SK-N-SH (cell line): ENCODE measurements at regions not wholly inside any gene's neighbourhood (a gene's known extent, or its start where the extent isn't known, plus 50 kb on each side); places are given as distances from the start of the nearest gene placed in this dataset.

Experiments used
- CTCF ChIA-PET: fragments of 300-600, 350-600 bp; formaldehyde crosslinking; extraction: SDS; loops from one replicate; lab custom pipeline; 2021; lab: Yijun Ruan, JAX
- POLR2A ChIA-PET: fragments of 350-600 bp; sonication (Branson Sonifier 250); formaldehyde crosslinking; extraction: SDS; loops from one replicate; lab custom pipeline; 2020; ENCODE audit warnings: antibody characterized with exemption, inconsistent platforms; lab: Yijun Ruan, JAX
- DNase-seq: peaks from one replicate; pipeline ENCODE4 v3.0.0; 2012
- H2AFZ ChIP-seq: fragments of 200-600 bp; sonication (generic); 2 replicates; pipeline ENCODE4 v1.8.1; 2016; ENCODE audit warnings: antibody characterized with exemption, mild to moderate bottlenecking, low read depth
- H3F3A ChIP-seq: fragments of 200-600 bp; sonication (generic); replicated peaks from 2 replicates; pipeline ENCODE3; 2016; ENCODE audit warnings: antibody characterized with exemption, mild to moderate bottlenecking; ENCODE audit not compliant: insufficient read depth
- H3K27ac ChIP-seq, 2 experiments: fragments of 200-500 bp in 1 of 2; fragments of 200-600 bp in 1 of 2; sonication (Bioruptor generic) in 1 of 2; sonication (generic), shearing (Covaris generic) in 1 of 2; 2 replicates each; pipeline versions ENCODE4 v1.5.1 to v1.6.1; 2014 to 2016; ENCODE audit warnings: low read depth in 2 of 2, inconsistent platforms in 1 of 2, low read length in 1 of 2, mild to moderate bottlenecking in 1 of 2, mixed read lengths in 1 of 2
- H3K27me3 ChIP-seq: fragments of 200-600 bp; sonication (generic), shearing (Covaris generic); 2 replicates; pipeline ENCODE4 v1.6.1; 2016; ENCODE audit warnings: mixed run types; ENCODE audit not compliant: insufficient read depth
- H3K36me3 ChIP-seq, 2 experiments: fragments of 200-500 bp in 1 of 2; fragments of 200-600 bp in 1 of 2; sonication (Bioruptor generic) in 1 of 2; sonication (generic) in 1 of 2; replicated peaks in 1 of 2; 2 replicates each; pipeline versions ENCODE3 to v1.5.1; 2014 to 2016; ENCODE audit warnings: low read length in 1 of 2, mild to moderate bottlenecking in 1 of 2; ENCODE audit not compliant: insufficient read depth in 2 of 2, control insufficient read depth in 1 of 2
- H3K4me1 ChIP-seq, 2 experiments: fragments of 200-500 bp in 1 of 2; fragments of 200-600 bp in 1 of 2; sonication (Bioruptor generic) in 1 of 2; sonication (generic), shearing (Covaris generic) in 1 of 2; 2 replicates each; pipeline versions ENCODE4 v1.5.1 to v1.6.1; 2014 to 2016; ENCODE audit warnings: low read depth in 1 of 2, low read length in 1 of 2, mixed run types in 1 of 2; ENCODE audit not compliant: insufficient read depth in 2 of 2, control insufficient read depth in 1 of 2
- H3K4me2 ChIP-seq: fragments of 200-600 bp; sonication (generic), shearing (Covaris generic); 2 replicates; pipeline ENCODE4 v1.6.1; 2017; ENCODE audit warnings: mixed run types
- H3K4me3 ChIP-seq, 2 experiments: fragments of 200-500 bp in 1 of 2; fragments of 200-600 bp in 1 of 2; sonication (Bioruptor generic) in 1 of 2; sonication (generic), shearing (Covaris generic) in 1 of 2; 2 replicates each; pipeline versions ENCODE4 v1.5.1 to v1.8.1; 2014 to 2016; ENCODE audit warnings: low read depth in 2 of 2, inconsistent platforms in 1 of 2, low read length in 1 of 2, mild to moderate bottlenecking in 1 of 2, mixed read lengths in 1 of 2, moderate library complexity in 1 of 2
- H3K79me2 ChIP-seq: fragments of 200-600 bp; sonication (generic); 2 replicates; pipeline ENCODE4 v1.8.1; 2017; ENCODE audit warnings: mild to moderate bottlenecking; ENCODE audit not compliant: insufficient read depth
- H3K9ac ChIP-seq: fragments of 200-600 bp; sonication (generic); 2 replicates; pipeline ENCODE4 v1.6.1; 2017; ENCODE audit warnings: mixed run types
- H3K9me2 ChIP-seq: fragments of 200-600 bp; sonication (generic); 2 replicates; pipeline ENCODE4 v1.6.1; 2017; ENCODE audit warnings: mixed run types
- H3K9me3 ChIP-seq: fragments of 200-600 bp; sonication (generic); 2 replicates; pipeline ENCODE4 v1.6.1; 2017; ENCODE audit warnings: mixed run types, mild to moderate bottlenecking, moderate library complexity
- H4K20me1 ChIP-seq: fragments of 200-600 bp; sonication (generic); 2 replicates; pipeline ENCODE4 v1.6.1; 2017; ENCODE audit warnings: mild to moderate bottlenecking, mixed run types; ENCODE audit not compliant: insufficient read depth
- CHD2 ChIP-seq: fragments of 150-350 bp; IDR thresholded peaks from 2 replicates; pipeline ENCODE4 v1.6.1; 2018; ENCODE audit warnings: low read length; ENCODE audit not compliant: partially characterized antibody
- ELF1 ChIP-seq: IDR thresholded peaks from 2 replicates; pipeline ENCODE4 v1.4.0; 2012
- EP300 ChIP-seq, 2 experiments: IDR thresholded peaks; 2 replicates each; pipeline versions ENCODE4 v1.4.0 to v1.6.1; 2012; ENCODE audit warnings: borderline replicate concordance in 1 of 2, low read depth in 1 of 2, low read length in 1 of 2
- FOXJ3 ChIP-seq: sonication (generic); formaldehyde crosslinking; IDR thresholded peaks from 2 replicates; pipeline ENCODE4 v1.5.1; 2020; ENCODE audit warnings: mild to moderate bottlenecking, missing genetic modification reagents
- FOXM1 ChIP-seq: IDR thresholded peaks from 2 replicates; pipeline ENCODE4 v1.4.0; 2012; ENCODE audit warnings: low read depth, mild to moderate bottlenecking
- GABPA ChIP-seq: IDR thresholded peaks from 2 replicates; pipeline ENCODE4 v1.4.0; 2012; ENCODE audit warnings: low read depth, mild to moderate bottlenecking
- JUND ChIP-seq: IDR thresholded peaks from 2 replicates; pipeline ENCODE4 v1.4.0; 2012
- MEF2A ChIP-seq: IDR thresholded peaks from 2 replicates; pipeline ENCODE4 v1.4.0; 2012; ENCODE audit warnings: low read depth, borderline replicate concordance
- NFIC ChIP-seq: IDR thresholded peaks from 2 replicates; pipeline ENCODE4 v1.4.0; 2012; ENCODE audit warnings: borderline replicate concordance
- NRF1 ChIP-seq: IDR thresholded peaks from 2 replicates; pipeline ENCODE4 v1.6.1; 2012; ENCODE audit warnings: low read depth, mild to moderate bottlenecking, low read length
- RCOR1 ChIP-seq: fragments of 150-350 bp; IDR thresholded peaks from 2 replicates; pipeline ENCODE4 v1.6.1; 2017; ENCODE audit warnings: antibody characterized with exemption, low read length
- RXRA ChIP-seq: IDR thresholded peaks from 2 replicates; pipeline ENCODE4 v1.4.0; 2012; ENCODE audit warnings: low read depth, mild to moderate bottlenecking, borderline replicate concordance
- TAF1 ChIP-seq: IDR thresholded peaks from 2 replicates; pipeline ENCODE4 v1.6.1; 2012; ENCODE audit warnings: low read depth, mild to moderate bottlenecking, low read length, moderate library complexity, borderline replicate concordance
- YY1 ChIP-seq: IDR thresholded peaks from 2 replicates; pipeline ENCODE4 v1.4.0; 2012; ENCODE audit warnings: low read depth, mild to moderate bottlenecking
- WGBS: methylation state at CpG from one replicate; pipeline ENCODE4 v1.1.6; 2017; ENCODE audit warnings: low lambda C conversion rate; 5-methylcytosine and 5-hydroxymethylcytosine counted together
- TF ChIP-seq, protein P1 (sequence below): IDR thresholded peaks from 2 replicates; pipeline ENCODE4 v1.4.0; 2012; ENCODE audit warnings: low read depth, borderline replicate concordance
- TF ChIP-seq, protein P2 (sequence below): IDR thresholded peaks from 2 replicates; pipeline ENCODE4 v1.6.1; 2012; ENCODE audit warnings: mild to moderate bottlenecking, low read depth, low read length, moderate library complexity
- TF ChIP-seq, protein P3 (sequence below): IDR thresholded peaks from 2 replicates; pipeline ENCODE4 v1.4.0; 2012; ENCODE audit warnings: low read depth, borderline replicate concordance
- TF ChIP-seq, protein P4 (sequence below): fragments of 150-350 bp; IDR thresholded peaks from 2 replicates; pipeline ENCODE4 v1.6.1; 2017; ENCODE audit warnings: antibody characterized with exemption, low read length, low read depth, borderline replicate concordance
- TF ChIP-seq, protein P5 (sequence below): IDR thresholded peaks from 2 replicates; pipeline ENCODE4; 2012

DNA sequence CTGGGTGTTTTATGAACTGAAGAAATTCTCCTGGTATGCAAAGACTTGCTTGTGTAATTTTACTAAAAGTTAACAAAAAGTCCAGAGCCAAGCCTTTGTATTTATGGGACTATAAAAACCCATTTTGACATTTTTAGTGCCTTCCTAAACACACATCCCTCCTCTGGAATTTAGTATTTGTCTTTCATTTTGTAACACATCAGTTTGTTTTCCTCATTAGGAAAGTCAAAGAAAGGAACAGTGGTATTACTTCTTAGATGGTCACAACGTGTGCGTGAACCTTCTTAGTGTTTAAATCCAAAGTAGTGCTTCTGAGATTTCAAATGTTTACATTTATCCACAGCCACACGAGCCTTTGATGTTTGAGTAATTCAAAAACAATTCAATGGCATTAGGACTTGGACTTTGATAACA is 103.2 kb upstream of the TMEM106B start:
- no peak overlapping the region for H3K9ac ChIP-seq
- DNase-seq: no peak
- CTCF ChIA-PET: no interaction called here
- H3K4me2 ChIP-seq: no peak overlapping the region
- no peaks in the 10 kb centered on the region for H3F3A ChIP-seq
- H3K79me2 ChIP-seq: no peaks in the 10 kb centered on the region
- H3K36me3 ChIP-seq: no peaks in the 10 kb centered on the region
- no peaks in the 10 kb centered on the region for H4K20me1 ChIP-seq
- no peak overlapping the region for H3K4me3 ChIP-seq
- H3K4me1 ChIP-seq: peaks cover 0 to 13% of the 10 kb centered on the region in 2 experiments; a peak in 2 of 4 replicates
- TF ChIP-seq CHD2: no peak
- TF ChIP-seq, protein P1, sequence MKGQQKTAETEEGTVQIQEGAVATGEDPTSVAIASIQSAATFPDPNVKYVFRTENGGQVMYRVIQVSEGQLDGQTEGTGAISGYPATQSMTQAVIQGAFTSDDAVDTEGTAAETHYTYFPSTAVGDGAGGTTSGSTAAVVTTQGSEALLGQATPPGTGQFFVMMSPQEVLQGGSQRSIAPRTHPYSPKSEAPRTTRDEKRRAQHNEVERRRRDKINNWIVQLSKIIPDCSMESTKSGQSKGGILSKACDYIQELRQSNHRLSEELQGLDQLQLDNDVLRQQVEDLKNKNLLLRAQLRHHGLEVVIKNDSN: no peak
- TF ChIP-seq NFIC: no peak
- TF ChIP-seq FOXJ3: no peak
- TF ChIP-seq MEF2A: no peak
- TF ChIP-seq, protein P2, sequence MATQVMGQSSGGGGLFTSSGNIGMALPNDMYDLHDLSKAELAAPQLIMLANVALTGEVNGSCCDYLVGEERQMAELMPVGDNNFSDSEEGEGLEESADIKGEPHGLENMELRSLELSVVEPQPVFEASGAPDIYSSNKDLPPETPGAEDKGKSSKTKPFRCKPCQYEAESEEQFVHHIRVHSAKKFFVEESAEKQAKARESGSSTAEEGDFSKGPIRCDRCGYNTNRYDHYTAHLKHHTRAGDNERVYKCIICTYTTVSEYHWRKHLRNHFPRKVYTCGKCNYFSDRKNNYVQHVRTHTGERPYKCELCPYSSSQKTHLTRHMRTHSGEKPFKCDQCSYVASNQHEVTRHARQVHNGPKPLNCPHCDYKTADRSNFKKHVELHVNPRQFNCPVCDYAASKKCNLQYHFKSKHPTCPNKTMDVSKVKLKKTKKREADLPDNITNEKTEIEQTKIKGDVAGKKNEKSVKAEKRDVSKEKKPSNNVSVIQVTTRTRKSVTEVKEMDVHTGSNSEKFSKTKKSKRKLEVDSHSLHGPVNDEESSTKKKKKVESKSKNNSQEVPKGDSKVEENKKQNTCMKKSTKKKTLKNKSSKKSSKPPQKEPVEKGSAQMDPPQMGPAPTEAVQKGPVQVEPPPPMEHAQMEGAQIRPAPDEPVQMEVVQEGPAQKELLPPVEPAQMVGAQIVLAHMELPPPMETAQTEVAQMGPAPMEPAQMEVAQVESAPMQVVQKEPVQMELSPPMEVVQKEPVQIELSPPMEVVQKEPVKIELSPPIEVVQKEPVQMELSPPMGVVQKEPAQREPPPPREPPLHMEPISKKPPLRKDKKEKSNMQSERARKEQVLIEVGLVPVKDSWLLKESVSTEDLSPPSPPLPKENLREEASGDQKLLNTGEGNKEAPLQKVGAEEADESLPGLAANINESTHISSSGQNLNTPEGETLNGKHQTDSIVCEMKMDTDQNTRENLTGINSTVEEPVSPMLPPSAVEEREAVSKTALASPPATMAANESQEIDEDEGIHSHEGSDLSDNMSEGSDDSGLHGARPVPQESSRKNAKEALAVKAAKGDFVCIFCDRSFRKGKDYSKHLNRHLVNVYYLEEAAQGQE: no peak
- TF ChIP-seq TAF1: no peak
- TF ChIP-seq, protein P3, sequence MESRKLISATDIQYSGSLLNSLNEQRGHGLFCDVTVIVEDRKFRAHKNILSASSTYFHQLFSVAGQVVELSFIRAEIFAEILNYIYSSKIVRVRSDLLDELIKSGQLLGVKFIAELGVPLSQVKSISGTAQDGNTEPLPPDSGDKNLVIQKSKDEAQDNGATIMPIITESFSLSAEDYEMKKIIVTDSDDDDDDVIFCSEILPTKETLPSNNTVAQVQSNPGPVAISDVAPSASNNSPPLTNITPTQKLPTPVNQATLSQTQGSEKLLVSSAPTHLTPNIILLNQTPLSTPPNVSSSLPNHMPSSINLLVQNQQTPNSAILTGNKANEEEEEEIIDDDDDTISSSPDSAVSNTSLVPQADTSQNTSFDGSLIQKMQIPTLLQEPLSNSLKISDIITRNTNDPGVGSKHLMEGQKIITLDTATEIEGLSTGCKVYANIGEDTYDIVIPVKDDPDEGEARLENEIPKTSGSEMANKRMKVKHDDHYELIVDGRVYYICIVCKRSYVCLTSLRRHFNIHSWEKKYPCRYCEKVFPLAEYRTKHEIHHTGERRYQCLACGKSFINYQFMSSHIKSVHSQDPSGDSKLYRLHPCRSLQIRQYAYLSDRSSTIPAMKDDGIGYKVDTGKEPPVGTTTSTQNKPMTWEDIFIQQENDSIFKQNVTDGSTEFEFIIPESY: no peak
- TF ChIP-seq EP300 (IDR thresholded peaks at IDR 0.05; ENCODE audit: borderline replicate concordance in 1 of 2, low read depth in 1 of 2, low read length in 1 of 2): no peak
- TF ChIP-seq, protein P4, sequence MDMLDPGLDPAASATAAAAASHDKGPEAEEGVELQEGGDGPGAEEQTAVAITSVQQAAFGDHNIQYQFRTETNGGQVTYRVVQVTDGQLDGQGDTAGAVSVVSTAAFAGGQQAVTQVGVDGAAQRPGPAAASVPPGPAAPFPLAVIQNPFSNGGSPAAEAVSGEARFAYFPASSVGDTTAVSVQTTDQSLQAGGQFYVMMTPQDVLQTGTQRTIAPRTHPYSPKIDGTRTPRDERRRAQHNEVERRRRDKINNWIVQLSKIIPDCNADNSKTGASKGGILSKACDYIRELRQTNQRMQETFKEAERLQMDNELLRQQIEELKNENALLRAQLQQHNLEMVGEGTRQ: no peak
- TF ChIP-seq RXRA: no peak
- no peak for TF ChIP-seq ELF1
- TF ChIP-seq, protein P5, sequence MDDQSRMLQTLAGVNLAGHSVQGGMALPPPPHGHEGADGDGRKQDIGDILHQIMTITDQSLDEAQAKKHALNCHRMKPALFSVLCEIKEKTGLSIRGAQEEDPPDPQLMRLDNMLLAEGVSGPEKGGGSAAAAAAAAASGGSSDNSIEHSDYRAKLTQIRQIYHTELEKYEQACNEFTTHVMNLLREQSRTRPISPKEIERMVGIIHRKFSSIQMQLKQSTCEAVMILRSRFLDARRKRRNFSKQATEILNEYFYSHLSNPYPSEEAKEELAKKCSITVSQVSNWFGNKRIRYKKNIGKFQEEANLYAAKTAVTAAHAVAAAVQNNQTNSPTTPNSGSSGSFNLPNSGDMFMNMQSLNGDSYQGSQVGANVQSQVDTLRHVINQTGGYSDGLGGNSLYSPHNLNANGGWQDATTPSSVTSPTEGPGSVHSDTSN: no peak
- TF ChIP-seq FOXM1: no peak
- no peak for TF ChIP-seq RCOR1
- TF ChIP-seq GABPA: no peak
- TF ChIP-seq NRF1: no peak
- TF ChIP-seq YY1: no peak
- no peak for TF ChIP-seq JUND
- POLR2A ChIA-PET: no interaction called here
- H2AFZ ChIP-seq: no peak overlapping the region
- H3K9me3 ChIP-seq: no peaks in the 10 kb centered on the region
- no peak overlapping the region for H3K27ac ChIP-seq
- H3K9me2 ChIP-seq: no peaks in the 10 kb centered on the region
- no peaks in the 10 kb centered on the region for H3K27me3 ChIP-seq
- WGBS: 53% methylated on average over 3 of the region's 3 CpGs
